Epithelial cell of esophagus (primary cell): ENCODE measurements at regions not wholly inside any gene's neighbourhood (a gene's known extent, or its start where the extent isn't known, plus 50 kb on each side); places are given as distances from the start of the nearest gene placed in this dataset.

Source experiments
- DNase-seq: peaks from one replicate; pipeline ENCODE4 v3.0.0; 2010; ENCODE audit warnings: low read depth
- H3K4me3 ChIP-seq: 2 replicates; pipeline ENCODE4 v1.5.1; 2011; ENCODE audit warnings: mild to moderate bottlenecking, low read length, control low read depth
- TF ChIP-seq, protein P1 (sequence below): IDR thresholded peaks from 2 replicates; pipeline ENCODE4 v1.5.1; 2011; ENCODE audit warnings: low read depth, mild to moderate bottlenecking, low read length, control low read depth, inconsistent platforms; ENCODE audit not compliant: insufficient read depth; ENCODE audit errors: missing control alignments

DNA sequence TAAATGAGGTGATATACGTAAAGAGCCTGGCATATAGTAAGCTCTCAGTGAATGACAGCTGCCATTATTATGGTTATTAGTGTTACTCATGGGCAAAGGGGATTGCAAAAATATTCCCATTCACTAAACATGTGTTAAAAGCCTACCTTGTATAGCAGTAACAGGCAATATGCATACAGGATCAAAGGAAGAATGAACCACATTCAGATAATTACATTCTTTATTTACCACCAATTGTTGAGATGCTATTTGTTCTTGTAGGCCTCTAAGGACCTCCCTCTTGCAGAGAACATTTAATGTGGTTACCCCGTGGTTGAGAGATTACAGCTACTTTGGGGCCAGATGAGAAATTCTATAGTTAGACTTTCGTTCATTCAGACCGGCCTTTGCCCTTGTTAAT lies 82.7 kb upstream of the DRD2 start:
- no peak overlapping the region for H3K4me3 ChIP-seq
- DNase-seq = no peak
- TF ChIP-seq, protein P1, sequence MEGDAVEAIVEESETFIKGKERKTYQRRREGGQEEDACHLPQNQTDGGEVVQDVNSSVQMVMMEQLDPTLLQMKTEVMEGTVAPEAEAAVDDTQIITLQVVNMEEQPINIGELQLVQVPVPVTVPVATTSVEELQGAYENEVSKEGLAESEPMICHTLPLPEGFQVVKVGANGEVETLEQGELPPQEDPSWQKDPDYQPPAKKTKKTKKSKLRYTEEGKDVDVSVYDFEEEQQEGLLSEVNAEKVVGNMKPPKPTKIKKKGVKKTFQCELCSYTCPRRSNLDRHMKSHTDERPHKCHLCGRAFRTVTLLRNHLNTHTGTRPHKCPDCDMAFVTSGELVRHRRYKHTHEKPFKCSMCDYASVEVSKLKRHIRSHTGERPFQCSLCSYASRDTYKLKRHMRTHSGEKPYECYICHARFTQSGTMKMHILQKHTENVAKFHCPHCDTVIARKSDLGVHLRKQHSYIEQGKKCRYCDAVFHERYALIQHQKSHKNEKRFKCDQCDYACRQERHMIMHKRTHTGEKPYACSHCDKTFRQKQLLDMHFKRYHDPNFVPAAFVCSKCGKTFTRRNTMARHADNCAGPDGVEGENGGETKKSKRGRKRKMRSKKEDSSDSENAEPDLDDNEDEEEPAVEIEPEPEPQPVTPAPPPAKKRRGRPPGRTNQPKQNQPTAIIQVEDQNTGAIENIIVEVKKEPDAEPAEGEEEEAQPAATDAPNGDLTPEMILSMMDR = no peak

DNA sequence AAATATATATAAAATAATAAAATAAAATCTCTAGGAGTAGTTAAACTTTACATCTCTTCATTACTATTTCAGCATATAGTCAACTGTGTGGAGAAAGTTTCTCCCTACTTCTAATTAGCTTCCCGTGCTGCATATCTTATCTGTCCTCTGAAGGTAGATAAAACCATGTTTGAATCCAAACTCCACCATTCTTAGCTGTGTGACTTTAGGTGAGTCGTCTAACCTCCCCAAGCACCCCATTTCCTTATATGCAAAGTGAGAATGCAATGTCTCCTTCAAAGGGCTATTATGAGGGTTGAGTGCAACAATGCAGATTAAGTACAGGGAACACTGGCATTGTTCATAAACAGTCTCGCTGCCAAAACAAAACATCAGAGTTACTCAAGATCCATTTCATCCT lies 80.8 kb upstream of the DRD2 start:
- TF ChIP-seq, protein P1 = no peak
- no peak for DNase-seq

DNA sequence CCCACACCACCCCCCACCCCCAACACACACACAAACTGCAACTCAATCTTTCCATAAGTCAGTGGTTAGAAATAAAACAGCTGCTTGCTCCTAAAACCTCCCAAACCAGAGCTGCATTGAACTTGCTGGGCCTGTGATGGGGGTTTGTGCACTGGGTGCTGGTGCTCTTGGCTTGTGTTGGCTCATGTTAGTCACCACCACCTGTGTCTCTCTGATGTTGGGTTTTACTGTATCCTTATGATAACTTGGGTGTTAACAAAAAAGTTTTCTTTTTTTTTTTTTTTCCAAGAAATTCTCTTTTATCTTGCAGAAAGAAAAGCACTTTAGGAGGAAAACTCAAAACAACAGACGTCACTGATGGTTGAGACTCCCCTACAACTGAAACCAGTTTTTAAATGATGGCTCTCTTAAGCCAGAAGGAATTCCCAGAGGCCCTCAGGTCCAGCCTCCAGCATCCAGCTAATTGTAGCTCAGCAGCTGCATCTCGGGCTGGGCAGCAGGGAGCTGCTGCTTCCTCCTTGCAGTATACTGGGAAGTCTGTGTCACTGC lies 79.9 kb upstream of the DRD2 start:
- TF ChIP-seq, protein P1 = no peak
- H3K4me3 ChIP-seq = no peak overlapping the region
- no peak for DNase-seq

More for the DNA sequence above, 80.8 kb upstream of the DRD2 start:
- H3K4me3 ChIP-seq = no peak overlapping the region

DNA sequence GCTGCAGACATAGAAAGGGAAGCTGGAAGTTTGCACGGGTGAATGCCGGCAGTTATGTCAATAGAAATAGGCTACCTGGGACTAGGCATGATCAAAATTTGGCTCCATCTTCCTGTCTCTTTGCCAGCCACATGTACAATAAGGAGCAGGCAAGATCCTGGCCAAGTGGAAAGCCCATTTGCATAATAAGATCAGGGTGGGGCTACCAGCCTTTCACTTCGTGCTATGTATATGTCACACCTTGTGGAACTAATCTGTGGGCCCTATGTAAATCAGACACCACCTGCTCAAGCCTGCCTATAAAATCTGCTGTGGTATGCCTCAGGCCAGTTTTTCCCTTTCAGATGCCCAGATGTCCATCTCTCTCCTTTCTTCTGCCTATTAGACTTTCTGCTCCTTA lies 79.3 kb upstream of the DRD2 start:
- no peak overlapping the region for H3K4me3 ChIP-seq
- peak; percentile 23 for DNase-seq
- TF ChIP-seq, protein P1 = no peak

DNA sequence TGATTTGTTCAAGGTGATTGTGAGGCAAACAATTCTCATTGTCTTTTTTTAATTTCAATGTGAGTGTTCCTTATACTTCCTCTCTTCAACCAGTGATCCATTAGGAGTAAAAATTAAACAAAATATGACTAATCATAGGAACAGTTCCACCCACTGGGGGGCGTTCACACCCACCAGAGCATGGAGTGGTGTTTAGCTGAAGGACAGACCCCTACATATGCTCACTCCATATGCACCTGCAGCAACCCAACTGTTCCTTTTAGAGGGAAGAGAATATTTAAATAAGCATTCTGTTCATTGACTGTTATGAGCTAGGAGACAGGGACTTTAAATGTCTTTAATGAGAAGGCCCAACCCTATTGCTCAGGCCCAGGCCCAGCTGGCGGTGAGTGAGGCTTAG lies 78.7 kb upstream of the DRD2 start:
- H3K4me3 ChIP-seq = no peak overlapping the region
- DNase-seq = no peak
- TF ChIP-seq, protein P1 = no peak

DNA sequence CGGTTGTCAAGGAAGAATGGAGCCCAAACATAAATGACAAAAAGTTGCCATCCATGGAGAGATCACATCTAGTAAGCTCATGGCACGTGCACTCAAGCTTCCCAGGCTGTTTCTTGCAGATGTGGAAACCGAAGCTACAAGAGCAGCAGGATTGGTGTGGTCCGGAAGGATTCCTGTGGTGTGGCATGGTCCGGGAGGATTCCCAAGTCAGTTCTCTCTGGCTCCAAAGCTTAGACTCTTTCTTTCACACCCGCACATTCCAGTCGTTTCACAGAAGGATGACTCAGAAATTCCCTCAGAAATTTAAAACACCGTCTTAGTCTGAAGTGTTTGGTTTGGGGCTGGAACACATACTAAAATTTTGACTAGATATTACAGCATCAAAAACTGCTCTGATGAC lies 78.0 kb upstream of the DRD2 start:
- H3K4me3 ChIP-seq = no peak overlapping the region
- DNase-seq = peak; percentile 76
- TF ChIP-seq, protein P1 = no peak

DNA sequence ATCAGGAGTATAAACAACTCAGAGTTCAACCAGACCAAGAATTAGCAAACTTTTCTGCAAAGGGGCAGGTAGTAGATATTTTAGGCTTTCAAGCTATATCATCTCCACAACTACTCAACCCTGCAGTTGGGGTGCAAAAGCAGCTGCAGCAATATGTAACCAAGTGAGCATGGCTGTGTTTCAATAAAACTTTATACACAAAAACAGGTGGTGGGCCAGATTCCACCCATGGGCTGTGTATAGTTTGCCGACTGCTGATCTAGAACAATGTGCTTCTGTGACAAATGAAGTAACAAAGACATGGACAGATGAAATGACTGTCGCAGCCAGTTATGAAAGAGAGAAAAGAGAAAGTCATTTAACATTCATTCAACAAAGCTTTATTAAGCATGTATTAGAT lies 77.1 kb upstream of the DRD2 start:
- TF ChIP-seq, protein P1 = no peak
- DNase-seq = no peak

More for the DNA sequence above, 77.1 kb upstream of the DRD2 start:
- H3K4me3 ChIP-seq = no peak overlapping the region
